Trophoblast cell (in vitro differentiated cells and primary cell): ENCODE measurements at regions not wholly inside any gene's neighbourhood (a gene's known extent, or its start where the extent isn't known, plus 50 kb on each side); places are given as distances from the start of the nearest gene placed in this dataset.

Experiments
- DNase-seq, 2 donors: peaks; one replicate each; pipeline ENCODE4 v3.0.0-alpha.2; 2016
- H2AFZ ChIP-seq: 2 replicates; pipeline ENCODE4 v1.6.1; 2013; ENCODE audit warnings: low read length, moderate library complexity, mild to moderate bottlenecking; ENCODE audit not compliant: insufficient read depth, poor library complexity
- H2AK5ac ChIP-seq: 2 replicates; pipeline ENCODE4 v1.6.1; 2013; ENCODE audit warnings: mild to moderate bottlenecking, low read length
- H2BK120ac ChIP-seq: 2 replicates; pipeline ENCODE4 v1.6.1; 2013; ENCODE audit warnings: low read length, mild to moderate bottlenecking, moderate library complexity; ENCODE audit not compliant: insufficient read depth, poor library complexity
- H2BK12ac ChIP-seq: 2 replicates; pipeline ENCODE4 v1.6.1; 2013; ENCODE audit warnings: mild to moderate bottlenecking, low read length, moderate library complexity
- H2BK5ac ChIP-seq: 2 replicates; pipeline ENCODE4 v1.6.1; 2013; ENCODE audit warnings: low read length, low read depth, moderate library complexity, mild to moderate bottlenecking; ENCODE audit not compliant: poor library complexity
- H3K14ac ChIP-seq: 2 replicates; pipeline ENCODE4 v1.6.1; 2013; ENCODE audit warnings: mild to moderate bottlenecking, low read length
- H3K18ac ChIP-seq: 2 replicates; pipeline ENCODE4 v1.6.1; 2013; ENCODE audit warnings: mild to moderate bottlenecking, low read length
- H3K23ac ChIP-seq: 2 replicates; pipeline ENCODE4 v1.6.1; 2013; ENCODE audit warnings: low read length
- H3K27ac ChIP-seq: 2 replicates; pipeline ENCODE4 v1.5.1; 2013; ENCODE audit warnings: low read depth, mild to moderate bottlenecking, inconsistent platforms, low read length, moderate library complexity
- H3K27me3 ChIP-seq: 2 replicates; pipeline ENCODE4 v1.6.1; 2013; ENCODE audit warnings: inconsistent platforms, mild to moderate bottlenecking, low read length, moderate library complexity; ENCODE audit not compliant: insufficient read depth
- H3K36me3 ChIP-seq, 2 experiments: 1 replicate in 1 of 2; 2 replicates in 1 of 2; pipeline ENCODE4 v1.6.1; 2013; ENCODE audit warnings: low read length in 2 of 2, mild to moderate bottlenecking in 2 of 2, moderate library complexity in 1 of 2; ENCODE audit not compliant: insufficient read depth in 2 of 2, control insufficient read depth in 1 of 2
- H3K4ac ChIP-seq: 2 replicates; pipeline ENCODE4 v1.6.1; 2013; ENCODE audit warnings: low read depth, mild to moderate bottlenecking, low read length, moderate library complexity
- H3K4me1 ChIP-seq, 2 experiments: 1 replicate in 1 of 2; 2 replicates in 1 of 2; pipeline ENCODE4 v1.6.1; 2013; ENCODE audit warnings: low read length in 2 of 2, mild to moderate bottlenecking in 2 of 2, moderate library complexity in 1 of 2; ENCODE audit not compliant: insufficient read depth in 2 of 2, control insufficient read depth in 1 of 2
- H3K4me2 ChIP-seq: 2 replicates; pipeline ENCODE4 v1.6.1; 2013; ENCODE audit warnings: inconsistent platforms, mild to moderate bottlenecking, low read length, moderate library complexity
- H3K4me3 ChIP-seq: 2 replicates; pipeline ENCODE4 v1.5.1; 2013; ENCODE audit warnings: mild to moderate bottlenecking, low read depth, low read length, inconsistent platforms
- H3K79me1 ChIP-seq: one replicate; pipeline ENCODE4 v1.6.1; 2013; ENCODE audit warnings: low read length
- H3K79me2 ChIP-seq: 2 replicates; pipeline ENCODE4 v1.6.1; 2013; ENCODE audit warnings: low read length, mild to moderate bottlenecking; ENCODE audit not compliant: control insufficient read depth, insufficient read depth, poor library complexity
- H3K9ac ChIP-seq: 2 replicates; pipeline ENCODE4 v1.6.1; 2013; ENCODE audit warnings: mild to moderate bottlenecking, low read length
- H3K9me3 ChIP-seq: 2 replicates; pipeline ENCODE4 v1.6.1; 2013; ENCODE audit warnings: low read depth, mild to moderate bottlenecking, control low read depth, inconsistent platforms, low read length; ENCODE audit not compliant: insufficient read depth
- H4K12ac ChIP-seq: 2 replicates; pipeline ENCODE4 v1.6.1; 2013; ENCODE audit warnings: low read depth, mild to moderate bottlenecking, low read length, moderate library complexity
- H4K8ac ChIP-seq: 2 replicates; pipeline ENCODE4 v1.6.1; 2013; ENCODE audit warnings: low read depth, mild to moderate bottlenecking, low read length, moderate library complexity
- H4K91ac ChIP-seq: one replicate; pipeline ENCODE4 v1.6.1; 2013; ENCODE audit warnings: low read depth, mild to moderate bottlenecking, low read length, moderate library complexity
- WGBS: extraction: QIAGEN DNeasy Blood & Tissue Kit; methylation state at CpG from one replicate; pipeline ENCODE4 v1.1.7; 2013; ENCODE audit warnings: missing lambda C conversion rate; ENCODE audit not compliant: insufficient read length, insufficient coverage; ENCODE audit errors: extremely low coverage; 5-methylcytosine and 5-hydroxymethylcytosine counted together

GRCh38 chr12:128133321-128134073 is 133.5 kb upstream of the TMEM132C start:
- no peak overlapping the region for H4K12ac ChIP-seq
- H2AK5ac ChIP-seq, result no peak overlapping the region
- no peaks in the 10 kb centered on the region for H3K9me3 ChIP-seq
- H3K27me3 ChIP-seq, result no peaks in the 10 kb centered on the region
- no peak overlapping the region for H3K18ac ChIP-seq
- no peak overlapping the region for H3K23ac ChIP-seq
- no peak overlapping the region for H3K27ac ChIP-seq
- no peak overlapping the region for H3K4me3 ChIP-seq
- no peak overlapping the region for H2BK12ac ChIP-seq
- no peak overlapping the region for H2AFZ ChIP-seq
- no peaks in the 10 kb centered on the region for H3K79me2 ChIP-seq
- H3K4ac ChIP-seq, result no peak overlapping the region
- H3K79me1 ChIP-seq, result no peaks in the 10 kb centered on the region
- no peak overlapping the region for H4K8ac ChIP-seq
- no peak overlapping the region for H2BK5ac ChIP-seq
- H3K14ac ChIP-seq, result no peak overlapping the region
- no peak for DNase-seq
- H4K91ac ChIP-seq, result no peak overlapping the region
- peaks cover 0 to 9% of the 10 kb centered on the region in 2 experiments for H3K4me1 ChIP-seq
- H3K36me3 ChIP-seq, result no peaks in the 10 kb centered on the region
- H2BK120ac ChIP-seq, result no peak overlapping the region
- H3K4me2 ChIP-seq, result no peak overlapping the region
- H3K9ac ChIP-seq, result no peak overlapping the region
- no CpG with 5 or more reads among the region's 7 CpGs for WGBS

- no peak overlapping the region for H2AFZ ChIP-seq
- no peaks in the 10 kb centered on the region for H3K79me2 ChIP-seq
- no peak overlapping the region for H3K23ac ChIP-seq
- no peak overlapping the region for H2BK5ac ChIP-seq
- H3K4me2 ChIP-seq, result no peak overlapping the region
- H3K36me3 ChIP-seq, result no peaks in the 10 kb centered on the region
- no peak overlapping the region for H3K9ac ChIP-seq
- H3K18ac ChIP-seq, result no peak overlapping the region
- no peaks in the 10 kb centered on the region for H3K9me3 ChIP-seq
- DNase-seq, result no peak
- H3K27me3 ChIP-seq, result no peaks in the 10 kb centered on the region
- H4K91ac ChIP-seq, result no peak overlapping the region
- H3K14ac ChIP-seq, result no peak overlapping the region
- H3K4ac ChIP-seq, result no peak overlapping the region
- no peak overlapping the region for H3K4me3 ChIP-seq
- H4K8ac ChIP-seq, result no peak overlapping the region
- no peak overlapping the region for H3K27ac ChIP-seq
- no peak overlapping the region for H2BK120ac ChIP-seq
- no peak overlapping the region for H4K12ac ChIP-seq
- no peak overlapping the region for H2BK12ac ChIP-seq
- H2AK5ac ChIP-seq, result no peak overlapping the region
- H3K79me1 ChIP-seq, result no peaks in the 10 kb centered on the region
- peaks cover 0 to 9% of the 10 kb centered on the region in 2 experiments for H3K4me1 ChIP-seq
- no CpG with 5 or more reads among the region's 6 CpGs for WGBS
Observed at GRCh38 chr12:128137140-128137539, 129.8 kb upstream of the TMEM132C start.

- H3K14ac ChIP-seq, result no peak overlapping the region
Observed at GRCh38 chr12:128138125-128138524, 128.8 kb upstream of the TMEM132C start.

GRCh38 chr12:128140551-128140950 is 126.4 kb upstream of the TMEM132C start:
- WGBS, result no CpG with 5 or more reads among the region's 4 CpGs

More at GRCh38 chr12:128138125-128138524, 128.8 kb upstream of the TMEM132C start:
- no peak overlapping the region for H3K23ac ChIP-seq
- no peak for DNase-seq
- no peak overlapping the region for H2AK5ac ChIP-seq
- H3K9ac ChIP-seq, result no peak overlapping the region
- H3K79me2 ChIP-seq, result no peaks in the 10 kb centered on the region
- WGBS, result no CpG with 5 or more reads among the region's 1 CpG
- H2BK5ac ChIP-seq, result no peak overlapping the region
- no peak overlapping the region for H3K4ac ChIP-seq
- no peaks in the 10 kb centered on the region for H3K27me3 ChIP-seq
- H3K36me3 ChIP-seq, result no peaks in the 10 kb centered on the region
- no peak overlapping the region for H3K4me3 ChIP-seq
- H4K91ac ChIP-seq, result no peak overlapping the region
- no peak overlapping the region for H2AFZ ChIP-seq
- no peaks in the 10 kb centered on the region for H3K9me3 ChIP-seq
- H2BK12ac ChIP-seq, result no peak overlapping the region
- H3K4me1 ChIP-seq, result peaks cover 0 to 6% of the 10 kb centered on the region in 2 experiments
- no peak overlapping the region for H3K27ac ChIP-seq
- no peak overlapping the region for H2BK120ac ChIP-seq
- no peak overlapping the region for H3K18ac ChIP-seq
- no peaks in the 10 kb centered on the region for H3K79me1 ChIP-seq
- H4K8ac ChIP-seq, result no peak overlapping the region
- no peak overlapping the region for H3K4me2 ChIP-seq
- no peak overlapping the region for H4K12ac ChIP-seq

More at GRCh38 chr12:128140551-128140950, 126.4 kb upstream of the TMEM132C start:
- Histone ChIP-seq H3K9ac (no peak overlapping the region), H3K23ac (no peak overlapping the region), H3K27ac (no peak overlapping the region), H2BK12ac (no peak overlapping the region), H3K79me2 (no peaks in the 10 kb centered on the region), H2BK120ac (no peak overlapping the region), H3K27me3 (no peaks in the 10 kb centered on the region), H3K4me2 (no peak overlapping the region), H3K36me3 (no peaks in the 10 kb centered on the region), H3K18ac (no peak overlapping the region), H2AFZ (no peak overlapping the region), H4K12ac (no peak overlapping the region), H2AK5ac (no peak overlapping the region), H2BK5ac (no peak overlapping the region), H3K4me3 (no peak overlapping the region), H4K91ac (no peak overlapping the region), H4K8ac (no peak overlapping the region), H3K79me1 (no peaks in the 10 kb centered on the region), H3K9me3 (no peaks in the 10 kb centered on the region), H3K4me1 (no peaks in the 10 kb centered on the region), H3K14ac (no peak overlapping the region), H3K4ac (no peak overlapping the region)
- no peak for DNase-seq
